Neutrophil (primary cell): ENCODE measurements at regions not wholly inside any gene's neighbourhood (a gene's known extent, or its start where the extent isn't known, plus 50 kb on each side); places are given as distances from the start of the nearest gene placed in this dataset.

Experiments
- H3K27ac ChIP-seq: fragments of 200-600 bp; sonication (generic); 2 replicates; pipeline ENCODE4 v1.5.1; 2016; ENCODE audit warnings: mild to moderate bottlenecking, moderate library complexity
- H3K27me3 ChIP-seq: fragments of 200-600 bp; sonication (generic); 2 replicates; pipeline ENCODE4 v1.6.0; 2016; ENCODE audit warnings: mild to moderate bottlenecking
- H3K36me3 ChIP-seq: fragments of 200-600 bp; sonication (generic); 2 replicates; pipeline ENCODE4 v1.5.1; 2017
- H3K4me1 ChIP-seq, 2 experiments: fragments of 200-600 bp in 1 of 2; sonication (generic) in 1 of 2; 1 replicate in 1 of 2; 2 replicates in 1 of 2; pipeline versions ENCODE4 v1.5.1 to v1.6.1; 2013 to 2016; ENCODE audit warnings: low read depth in 1 of 2, low read length in 1 of 2, mild to moderate bottlenecking in 1 of 2, moderate library complexity in 1 of 2; ENCODE audit not compliant: control insufficient read depth in 1 of 2, insufficient read depth in 1 of 2
- H3K4me3 ChIP-seq, 2 experiments: fragments of 200-600 bp in 1 of 2; sonication (generic) in 1 of 2; 1 replicate in 1 of 2; 2 replicates in 1 of 2; pipeline ENCODE4 v1.5.1; 2013 to 2016; ENCODE audit warnings: low read depth in 1 of 2, low read length in 1 of 2, mild to moderate bottlenecking in 1 of 2, moderate library complexity in 1 of 2
- H3K9me3 ChIP-seq: fragments of 200-600 bp; sonication (generic); 2 replicates; pipeline ENCODE4 v1.5.1; 2016
- CTCF ChIP-seq: fragments of 200-600 bp; sonication (generic); IDR thresholded peaks from 2 replicates; pipeline ENCODE4 v1.5.1; 2016; ENCODE audit warnings: antibody characterized with exemption

- H3K27ac ChIP-seq = no peak overlapping the region
- no peak for TF ChIP-seq CTCF
- no peaks in the 10 kb centered on the region for H3K9me3 ChIP-seq
Observed at GRCh38 chr20:23269954-23270353, 80.6 kb upstream of the NXT1 start.

GRCh38 chr20:23268792-23269354 lies 81.7 kb upstream of the NXT1 start:
- H3K27ac ChIP-seq = no peak overlapping the region
- H3K36me3 ChIP-seq = no peaks in the 10 kb centered on the region
- no peaks in the 10 kb centered on the region for H3K27me3 ChIP-seq
- no peaks in the 10 kb centered on the region for H3K9me3 ChIP-seq
- TF ChIP-seq CTCF = no peak
- H3K4me1 ChIP-seq = no peaks in the 10 kb centered on the region
- no peak overlapping the region for H3K4me3 ChIP-seq

More at GRCh38 chr20:23269954-23270353, 80.6 kb upstream of the NXT1 start:
- no peaks in the 10 kb centered on the region for H3K36me3 ChIP-seq
- no peaks in the 10 kb centered on the region for H3K27me3 ChIP-seq
- no peak overlapping the region for H3K4me3 ChIP-seq
- H3K4me1 ChIP-seq = no peaks in the 10 kb centered on the region

GRCh38 chr20:23267909-23268308 lies 82.7 kb upstream of the NXT1 start:
- no peak for TF ChIP-seq CTCF
- Histone ChIP-seq H3K4me3 (no peak overlapping the region), H3K27ac (no peak overlapping the region), H3K27me3 (no peaks in the 10 kb centered on the region), H3K4me1 (no peaks in the 10 kb centered on the region), H3K9me3 (no peaks in the 10 kb centered on the region), H3K36me3 (no peaks in the 10 kb centered on the region)

GRCh38 chr20:23266530-23267398 lies 83.8 kb upstream of the NXT1 start:
- H3K36me3 ChIP-seq = no peaks in the 10 kb centered on the region
- H3K27me3 ChIP-seq = no peaks in the 10 kb centered on the region
- H3K4me3 ChIP-seq = no peak overlapping the region
- H3K27ac ChIP-seq = no peak overlapping the region
- no peaks in the 10 kb centered on the region for H3K4me1 ChIP-seq
- H3K9me3 ChIP-seq = no peaks in the 10 kb centered on the region
- TF ChIP-seq CTCF = no peak

- Histone ChIP-seq H3K36me3 (no peaks in the 10 kb centered on the region), H3K9me3 (no peaks in the 10 kb centered on the region), H3K27me3 (no peaks in the 10 kb centered on the region), H3K4me1 (no peaks in the 10 kb centered on the region), H3K4me3 (no peak overlapping the region), H3K27ac (no peak overlapping the region)
- no peak for TF ChIP-seq CTCF
Observed at GRCh38 chr20:23265226-23265625, 85.4 kb upstream of the NXT1 start.
